Osteocyte (in vitro differentiated cells): ENCODE measurements at regions not wholly inside any gene's neighbourhood (a gene's known extent, or its start where the extent isn't known, plus 50 kb on each side); places are given as distances from the start of the nearest gene placed in this dataset.

Experiments
- DNase-seq: peaks from one replicate; pipeline ENCODE4 v3.0.0; 2021; ENCODE audit warnings: mixed read lengths; ENCODE audit not compliant: unreplicated experiment; ENCODE audit errors: extremely low spot score
- H3K27ac Mint-ChIP-seq: one replicate; pipeline ENCODE4 v1.8.0; 2021; ENCODE audit warnings: mild to moderate bottlenecking, mixed read lengths; ENCODE audit not compliant: unreplicated experiment
- H3K27me3 Mint-ChIP-seq: one replicate; pipeline ENCODE4 v1.8.0; 2021; ENCODE audit warnings: mixed read lengths; ENCODE audit not compliant: unreplicated experiment
- H3K36me3 Mint-ChIP-seq: one replicate; pipeline ENCODE4 v1.8.0; 2021; ENCODE audit warnings: mixed read lengths; ENCODE audit not compliant: unreplicated experiment
- H3K4me1 Mint-ChIP-seq: one replicate; pipeline ENCODE4 v1.8.0; 2021; ENCODE audit warnings: mixed read lengths; ENCODE audit not compliant: unreplicated experiment
- H3K4me3 Mint-ChIP-seq: one replicate; pipeline ENCODE4 v1.8.0; 2021; ENCODE audit warnings: mild to moderate bottlenecking, moderate library complexity, mixed read lengths; ENCODE audit not compliant: unreplicated experiment
- H3K9me3 Mint-ChIP-seq: one replicate; pipeline ENCODE4 v1.8.0; 2021; ENCODE audit warnings: mixed read lengths; ENCODE audit not compliant: unreplicated experiment
- CTCF ChIP-seq: fragments of 200-600 bp; sonication (generic); IDR thresholded peaks from 2 replicates; pipeline ENCODE4 v1.5.0; 2021; ENCODE audit warnings: antibody characterized with exemption, mild to moderate bottlenecking, moderate library complexity

GRCh38 chr2:199696048-199696447 is 154.9 kb downstream of the FTCDNL1 start:
- no peaks in the 10 kb centered on the region for H3K9me3 Mint-ChIP-seq
- peaks cover 19% of the 10 kb centered on the region for H3K27me3 Mint-ChIP-seq
- no peak overlapping the region for H3K27ac Mint-ChIP-seq
- no peak for DNase-seq
- no peaks in the 10 kb centered on the region for H3K4me1 Mint-ChIP-seq
- H3K36me3 Mint-ChIP-seq, result no peaks in the 10 kb centered on the region
- no peak overlapping the region for H3K4me3 Mint-ChIP-seq
- no peak for TF ChIP-seq CTCF

- Mint-ChIP-seq H3K36me3 (no peaks in the 10 kb centered on the region), H3K9me3 (no peaks in the 10 kb centered on the region), H3K4me3 (no peak overlapping the region), H3K27ac (no peak overlapping the region), H3K27me3 (peaks cover 17% of the 10 kb centered on the region), H3K4me1 (no peaks in the 10 kb centered on the region)
- no peak for TF ChIP-seq CTCF
- DNase-seq, result no peak
Measured at GRCh38 chr2:199693861-199694260, 157.1 kb downstream of the FTCDNL1 start.

GRCh38 chr2:199692489-199692888 is 158.5 kb downstream of the FTCDNL1 start:
- Mint-ChIP-seq H3K9me3 (no peaks in the 10 kb centered on the region), H3K36me3 (no peaks in the 10 kb centered on the region), H3K27me3 (peaks cover 4% of the 10 kb centered on the region), H3K27ac (no peak overlapping the region), H3K4me1 (no peaks in the 10 kb centered on the region), H3K4me3 (no peak overlapping the region)
- TF ChIP-seq CTCF, result no peak
- no peak for DNase-seq

GRCh38 chr2:199690225-199690624 is 160.8 kb downstream of the FTCDNL1 start:
- no peaks in the 10 kb centered on the region for H3K9me3 Mint-ChIP-seq
- no peak overlapping the region for H3K27ac Mint-ChIP-seq
- H3K4me1 Mint-ChIP-seq, result no peaks in the 10 kb centered on the region
- no peak overlapping the region for H3K4me3 Mint-ChIP-seq
- H3K36me3 Mint-ChIP-seq, result no peaks in the 10 kb centered on the region
- H3K27me3 Mint-ChIP-seq, result peaks cover 3% of the 10 kb centered on the region
- no peak for TF ChIP-seq CTCF
- no peak for DNase-seq

- Mint-ChIP-seq H3K9me3 (no peaks in the 10 kb centered on the region), H3K4me1 (no peaks in the 10 kb centered on the region)
- TF ChIP-seq CTCF, result no peak
Measured at GRCh38 chr2:199685669-199686068, 165.3 kb downstream of the FTCDNL1 start.

More at GRCh38 chr2:199685669-199686068, 165.3 kb downstream of the FTCDNL1 start:
- Mint-ChIP-seq H3K36me3 (no peaks in the 10 kb centered on the region), H3K27ac (no peak overlapping the region), H3K27me3 (peaks cover 14% of the 10 kb centered on the region), H3K4me3 (no peak overlapping the region)
- DNase-seq, result no peak
